ENCODE measurements at regions not wholly inside any gene's neighbourhood (a gene's known extent, or its start where the extent isn't known, plus 50 kb on each side); places are given as distances from the start of the nearest gene placed in this dataset.

DNA sequence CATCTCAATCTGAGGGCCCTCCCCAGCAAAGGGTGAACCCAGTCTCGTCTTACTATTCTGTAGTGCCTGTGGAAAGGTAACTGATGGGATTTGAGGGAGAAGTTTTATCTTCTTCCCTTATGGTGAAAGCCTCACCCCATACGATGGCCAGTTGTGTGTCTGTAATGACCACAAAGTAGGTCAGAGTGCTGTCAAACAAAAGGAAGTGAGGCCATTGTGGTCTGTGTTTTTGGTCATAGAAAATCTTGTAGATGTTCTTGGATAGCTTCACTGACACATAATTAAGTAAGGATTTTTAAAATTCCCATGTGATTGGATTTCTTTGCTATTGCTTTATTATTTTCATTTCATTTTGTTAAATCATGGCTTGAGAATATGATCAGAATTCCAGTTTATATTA lies 505.1 kb upstream of the KLF4 start:
- no peaks in the 10 kb centered on the region for H3K27me3 Mint-ChIP-seq (ENCODE audit: low read depth)
- no peak overlapping the region for H3K23ac ChIP-seq (ENCODE audit: insufficient read length, low read depth, low read length)
- H3K79me2 ChIP-seq (ENCODE audit: insufficient read depth, low read length): no peaks in the 10 kb centered on the region
- no peak overlapping the region for H2BK120ac ChIP-seq (ENCODE audit: low read depth, low read length, poor library complexity, severe bottlenecking)
- no peak overlapping the region for H2AFZ ChIP-seq (ENCODE audit: low read length)
- no peak overlapping the region for H3K56ac ChIP-seq (ENCODE audit: insufficient read length, low read depth, low read length)
- no peak overlapping the region for H4K8ac ChIP-seq (replicated peaks; ENCODE audit: insufficient read length, low read depth, low read length)
- no peak overlapping the region for H3K9ac ChIP-seq (ENCODE audit: extremely low read depth, insufficient read length, low read length)
- no peak overlapping the region for H3K18ac ChIP-seq (ENCODE audit: insufficient read length, low read depth, low read length)
- no peaks in the 10 kb centered on the region for H4K20me1 ChIP-seq (ENCODE audit: control insufficient read depth, insufficient read depth, insufficient read length)
- H3K36me3 Mint-ChIP-seq (ENCODE audit: insufficient read depth in 1 of 3, low read depth in 3 of 3): no peaks in the 10 kb centered on the region
- H3K27ac Mint-ChIP-seq: no peak overlapping the region
- no peak overlapping the region for H3T11ph ChIP-seq (ENCODE audit: low read length)
- H2BK12ac ChIP-seq (ENCODE audit: insufficient read length, low read depth, low read length): no peak overlapping the region
- no peak for DNase-seq
- no peak overlapping the region for H3K14ac ChIP-seq (ENCODE audit: insufficient read depth, low read length)
- peaks cover 8 to 10% of the 10 kb centered on the region in 2 experiments for H3K4me1 Mint-ChIP-seq
- H2BK15ac ChIP-seq (ENCODE audit: low read depth, low read length): no peak overlapping the region
- H3K23me2 ChIP-seq (ENCODE audit: insufficient read length, low read depth, low read length, poor library complexity, severe bottlenecking): no peaks in the 10 kb centered on the region
- no peak for TF ChIP-seq CTCF (conservative IDR thresholded peaks at IDR 0.05)
- H3K4ac ChIP-seq (ENCODE audit: low read depth, low read length): no peak overlapping the region
- no peak overlapping the region for H3K27ac ChIP-seq (ENCODE audit: insufficient read length, low read depth, low read length)
- no peak overlapping the region for H2BK5ac ChIP-seq (ENCODE audit: insufficient read length, low read length)
- H4K91ac ChIP-seq (ENCODE audit: insufficient read length, low read depth, low read length): no peak overlapping the region
- H2AK5ac ChIP-seq (ENCODE audit: insufficient read length, low read length): no peak overlapping the region
- no peak overlapping the region for H3K4me2 ChIP-seq (ENCODE audit: insufficient read depth, insufficient read length, low read length)
- H2BK20ac ChIP-seq (ENCODE audit: low read depth, low read length, poor library complexity, severe bottlenecking): no peak overlapping the region
- no CpG with 5 or more reads among the region's 2 CpGs for WGBS (ENCODE audit: extremely low coverage, insufficient read length, low lambda C conversion rate)
- no peak overlapping the region for H3K4me3 Mint-ChIP-seq
- H3K9me3 Mint-ChIP-seq: no peaks in the 10 kb centered on the region; a peak in 1 of 5 replicates
- no peaks in the 10 kb centered on the region for H3K79me1 ChIP-seq (ENCODE audit: insufficient read depth, low read depth, low read length, poor library complexity, severe bottlenecking)
- no peaks in the 10 kb centered on the region for H3K27me3 ChIP-seq (ENCODE audit: insufficient read depth, low read length)
- H4K5ac ChIP-seq (ENCODE audit: insufficient read length, low read depth, low read length): no peak overlapping the region
- no peaks in the 10 kb centered on the region for H3K9me3 ChIP-seq (ENCODE audit: control insufficient read depth, low read depth, low read length)
- H3K4me1 ChIP-seq (ENCODE audit: insufficient read depth, low read length): peaks cover 6% of the 10 kb centered on the region; the same call in 1 of the 2 replicates
